Central memory CD8-positive, alpha-beta T cell (primary cell): ENCODE measurements at regions not wholly inside any gene's neighbourhood (a gene's known extent, or its start where the extent isn't known, plus 50 kb on each side); places are given as distances from the start of the nearest gene placed in this dataset.
A peak's percentile ranks its signal among the peaks of the same experiment; 100 is the strongest.
"Not testable (repeated sequence)": the region's sequence is repeated elsewhere in the genome, so short reads cannot be mapped to it uniquely, and the experiment has no call there.

Source experiments
- ATAC-seq: fragments of 150-1000 bp; cut with Tn5 transposase; replicated peaks from 2 replicates; pipeline ENCODE4 v1.10.0; 2022; ENCODE audit warnings: mild to moderate bottlenecking, moderate FRiP score, moderate number of reproducible peaks; ENCODE audit not compliant: poor library complexity, severe bottlenecking; ENCODE audit errors: extremely low read depth
- DNase-seq, 2 donors: peaks; one replicate each; pipeline ENCODE4 v3.0.0; 2021; ENCODE audit warnings: low spot score in 2 of 2
- H3K27ac Mint-ChIP-seq: one replicate; pipeline ENCODE4 v1.8.0; 2022; ENCODE audit warnings: low read depth, mild to moderate bottlenecking, moderate library complexity, mixed read lengths
- H3K27me3 Mint-ChIP-seq: one replicate; pipeline ENCODE4 v1.8.0; 2022; ENCODE audit warnings: mixed read lengths
- H3K36me3 Mint-ChIP-seq: one replicate; pipeline ENCODE4 v1.8.0; 2022; ENCODE audit warnings: mild to moderate bottlenecking, moderate library complexity, mixed read lengths; ENCODE audit not compliant: insufficient read depth
- H3K4me1 Mint-ChIP-seq: one replicate; pipeline ENCODE4 v1.8.0; 2022; ENCODE audit warnings: mixed read lengths
- H3K4me3 Mint-ChIP-seq: one replicate; pipeline ENCODE4 v1.8.0; 2022; ENCODE audit warnings: mild to moderate bottlenecking, moderate library complexity, mixed read lengths
- H3K9me3 Mint-ChIP-seq: one replicate; pipeline ENCODE4 v1.8.0; 2022; ENCODE audit warnings: mixed read lengths

GRCh38 chr5:40453689-40454088, 226.0 kb upstream of the PTGER4 start:
- ATAC-seq = no peak
- Mint-ChIP-seq H3K27me3 (no peaks in the 10 kb centered on the region), H3K27ac (no peak overlapping the region), H3K4me3 (no peak overlapping the region), H3K36me3 (peaks cover 3% of the 10 kb centered on the region), H3K9me3 (no peaks in the 10 kb centered on the region), H3K4me1 (no peaks in the 10 kb centered on the region)
- no peak for DNase-seq

- Mint-ChIP-seq H3K4me1 (no peaks in the 10 kb centered on the region), H3K4me3 (no peak overlapping the region), H3K27ac (no peak overlapping the region), H3K27me3 (no peaks in the 10 kb centered on the region), H3K36me3 (peaks cover 3% of the 10 kb centered on the region), H3K9me3 (no peaks in the 10 kb centered on the region)
- DNase-seq = no peak
- no peak for ATAC-seq
These were observed 226.7 kb upstream of the PTGER4 start for GRCh38 chr5:40452874-40453624.

GRCh38 chr5:40447438-40447837, 232.3 kb upstream of the PTGER4 start:
- Mint-ChIP-seq H3K4me3 (no peak overlapping the region), H3K4me1 (peaks cover 2% of the 10 kb centered on the region), H3K27ac (no peak overlapping the region), H3K9me3 (no peaks in the 10 kb centered on the region), H3K36me3 (peaks cover 6% of the 10 kb centered on the region), H3K27me3 (no peaks in the 10 kb centered on the region)
- DNase-seq = no peak
- ATAC-seq = no peak

- ATAC-seq = no peak
- H3K9me3 Mint-ChIP-seq = no peaks in the 10 kb centered on the region
These were observed 232.8 kb upstream of the PTGER4 start for GRCh38 chr5:40446910-40447309.

GRCh38 chr5:40442346-40442745, 237.4 kb upstream of the PTGER4 start:
- peaks cover 31% of the 10 kb centered on the region for H3K4me1 Mint-ChIP-seq

More at GRCh38 chr5:40446910-40447309, 232.8 kb upstream of the PTGER4 start:
- Mint-ChIP-seq H3K27ac (no peak overlapping the region), H3K36me3 (peaks cover 8% of the 10 kb centered on the region), H3K4me1 (peaks cover 7% of the 10 kb centered on the region), H3K27me3 (no peaks in the 10 kb centered on the region), H3K4me3 (no peak overlapping the region)
- no peak for DNase-seq

GRCh38 chr5:40441733-40442132, 238.0 kb upstream of the PTGER4 start:
- Mint-ChIP-seq H3K27me3 (no peaks in the 10 kb centered on the region), H3K4me3 (peak overlapping the region; percentile 60), H3K9me3 (no peaks in the 10 kb centered on the region), H3K27ac (peak overlapping the region; percentile 88), H3K36me3 (peaks cover 15% of the 10 kb centered on the region), H3K4me1 (peaks cover 37% of the 10 kb centered on the region)
- ATAC-seq = peak; percentile 62
- DNase-seq = no peak

More at GRCh38 chr5:40442346-40442745, 237.4 kb upstream of the PTGER4 start:
- Mint-ChIP-seq H3K9me3 (no peaks in the 10 kb centered on the region), H3K4me3 (peak overlapping the region; percentile 60), H3K36me3 (peaks cover 15% of the 10 kb centered on the region), H3K27me3 (no peaks in the 10 kb centered on the region), H3K27ac (peak overlapping the region; percentile 88)
- peak; percentile 27 for ATAC-seq
- DNase-seq = no peak

GRCh38 chr5:40440746-40441145, 239.0 kb upstream of the PTGER4 start:
- H3K27ac Mint-ChIP-seq = peak overlapping the region; percentile 88
- H3K36me3 Mint-ChIP-seq = peaks cover 18% of the 10 kb centered on the region
- ATAC-seq (no peak), DNase-seq (no peak)
- no peaks in the 10 kb centered on the region for H3K27me3 Mint-ChIP-seq
- H3K4me1 Mint-ChIP-seq = peaks cover 47% of the 10 kb centered on the region
- peak overlapping the region; percentile 60 for H3K4me3 Mint-ChIP-seq
- no peaks in the 10 kb centered on the region for H3K9me3 Mint-ChIP-seq

GRCh38 chr5:40439103-40439502, 240.6 kb upstream of the PTGER4 start:
- not testable (repeated sequence) for H3K27ac Mint-ChIP-seq, H3K9me3 Mint-ChIP-seq, DNase-seq, H3K27me3 Mint-ChIP-seq, ATAC-seq
- Mint-ChIP-seq H3K36me3 (peaks cover 18% of the 10 kb centered on the region), H3K4me3 (peak overlapping the region; percentile 47), H3K4me1 (peaks cover 57% of the 10 kb centered on the region)

GRCh38 chr5:40438646-40439045, 241.1 kb upstream of the PTGER4 start:
- ATAC-seq, H3K27me3 Mint-ChIP-seq, DNase-seq, H3K27ac Mint-ChIP-seq, H3K9me3 Mint-ChIP-seq: not testable (repeated sequence)
- Mint-ChIP-seq H3K4me3 (peak overlapping the region; percentile 47), H3K4me1 (peaks cover 57% of the 10 kb centered on the region), H3K36me3 (peaks cover 18% of the 10 kb centered on the region)

GRCh38 chr5:40437452-40437861, 242.3 kb upstream of the PTGER4 start:
- Mint-ChIP-seq H3K27me3 (no peaks in the 10 kb centered on the region), H3K36me3 (peaks cover 15% of the 10 kb centered on the region), H3K27ac (peak overlapping the region; percentile 84), H3K4me1 (peaks cover 55% of the 10 kb centered on the region), H3K4me3 (peak overlapping the region; percentile 33), H3K9me3 (no peaks in the 10 kb centered on the region)
- no peak for DNase-seq
- peak; percentile 50 for ATAC-seq

GRCh38 chr5:40436535-40437237, 243.0 kb upstream of the PTGER4 start:
- H3K9me3 Mint-ChIP-seq = no peaks in the 10 kb centered on the region
- peak; percentile 89 for ATAC-seq
- H3K27ac Mint-ChIP-seq = peak overlapping the region; percentile 84
- no peaks in the 10 kb centered on the region for H3K27me3 Mint-ChIP-seq
- DNase-seq = peak in 1 of 2 donors; percentile 47
- H3K4me1 Mint-ChIP-seq = peaks cover 47% of the 10 kb centered on the region
- H3K4me3 Mint-ChIP-seq = peak overlapping the region; percentile 62
- H3K36me3 Mint-ChIP-seq = peaks cover 10% of the 10 kb centered on the region

- H3K27me3 Mint-ChIP-seq, ATAC-seq, DNase-seq, H3K36me3 Mint-ChIP-seq, H3K9me3 Mint-ChIP-seq: not testable (repeated sequence)
- H3K4me3 Mint-ChIP-seq = peak overlapping the region; percentile 62
- H3K27ac Mint-ChIP-seq = peak overlapping the region; percentile 84
- H3K4me1 Mint-ChIP-seq = peaks cover 38% of the 10 kb centered on the region
These were observed 244.0 kb upstream of the PTGER4 start for GRCh38 chr5:40435706-40436105.

- no peaks in the 10 kb centered on the region for H3K27me3 Mint-ChIP-seq
These were observed 246.9 kb upstream of the PTGER4 start for GRCh38 chr5:40432836-40433235.

More at GRCh38 chr5:40432836-40433235, 246.9 kb upstream of the PTGER4 start:
- Mint-ChIP-seq H3K4me3 (no peak overlapping the region), H3K9me3 (no peaks in the 10 kb centered on the region), H3K27ac (no peak overlapping the region), H3K36me3 (peaks cover 3% of the 10 kb centered on the region), H3K4me1 (peaks cover 49% of the 10 kb centered on the region)
- DNase-seq = no peak
- ATAC-seq = no peak
